Progenitor cell of endocrine pancreas (in vitro differentiated cells): ENCODE measurements at regions not wholly inside any gene's neighbourhood (a gene's known extent, or its start where the extent isn't known, plus 50 kb on each side); places are given as distances from the start of the nearest gene placed in this dataset.

ENCODE experiments used
- DNase-seq: peaks from one replicate; pipeline ENCODE4 v3.0.0; 2021; ENCODE audit warnings: low spot score; ENCODE audit not compliant: unreplicated experiment
- H3K27ac Mint-ChIP-seq: 2 replicates; pipeline ENCODE4 v1.8.0; 2021; ENCODE audit warnings: mild to moderate bottlenecking, moderate library complexity, mixed read lengths
- H3K27me3 Mint-ChIP-seq: 2 replicates; pipeline ENCODE4 v1.8.0; 2021; ENCODE audit warnings: mixed read lengths
- H3K36me3 Mint-ChIP-seq: 2 replicates; pipeline ENCODE4 v1.8.0; 2022; ENCODE audit warnings: mixed read lengths; ENCODE audit not compliant: insufficient read depth
- H3K4me1 Mint-ChIP-seq: 2 replicates; pipeline ENCODE4 v1.8.0; 2021; ENCODE audit warnings: low read depth, mixed read lengths
- H3K4me3 Mint-ChIP-seq: 2 replicates; pipeline ENCODE4 v1.8.0; 2021; ENCODE audit warnings: low read depth, mild to moderate bottlenecking, moderate library complexity, mixed read lengths
- H3K9me3 Mint-ChIP-seq: 2 replicates; pipeline ENCODE4 v1.8.0; 2021; ENCODE audit warnings: low read depth, mixed read lengths
- TF ChIP-seq, protein P1 (sequence below): fragments of 200-600 bp; sonication (generic); IDR thresholded peaks from one replicate; pipeline ENCODE4 v1.5.0; 2021; ENCODE audit warnings: antibody characterized with exemption, mild to moderate bottlenecking; ENCODE audit not compliant: unreplicated experiment

DNA sequence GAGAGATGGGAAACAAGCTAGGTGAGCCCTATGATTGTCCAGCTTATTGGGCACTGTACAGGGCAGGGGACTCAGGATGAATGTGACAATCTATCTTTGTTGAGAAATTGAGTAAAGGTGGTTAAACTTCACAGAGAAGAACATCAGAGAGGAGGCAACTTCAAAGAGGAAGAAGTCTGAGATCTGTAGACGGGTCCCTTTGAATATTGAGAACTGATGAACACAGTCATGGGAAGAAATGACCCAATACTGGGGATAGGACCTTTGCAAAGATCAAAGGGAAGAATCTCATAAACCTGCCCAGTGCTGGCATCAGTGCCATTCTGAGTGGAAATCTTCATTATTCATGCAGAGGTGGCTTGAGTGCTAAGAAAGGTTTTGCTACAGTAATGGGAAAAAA, 569.7 kb upstream of the KCNMB2 start:
- Mint-ChIP-seq H3K4me1 (no peaks in the 10 kb centered on the region), H3K4me3 (no peak overlapping the region), H3K9me3 (no peaks in the 10 kb centered on the region), H3K27me3 (no peaks in the 10 kb centered on the region), H3K36me3 (no peaks in the 10 kb centered on the region), H3K27ac (no peak overlapping the region)
- no peak for DNase-seq
- TF ChIP-seq, protein P1, sequence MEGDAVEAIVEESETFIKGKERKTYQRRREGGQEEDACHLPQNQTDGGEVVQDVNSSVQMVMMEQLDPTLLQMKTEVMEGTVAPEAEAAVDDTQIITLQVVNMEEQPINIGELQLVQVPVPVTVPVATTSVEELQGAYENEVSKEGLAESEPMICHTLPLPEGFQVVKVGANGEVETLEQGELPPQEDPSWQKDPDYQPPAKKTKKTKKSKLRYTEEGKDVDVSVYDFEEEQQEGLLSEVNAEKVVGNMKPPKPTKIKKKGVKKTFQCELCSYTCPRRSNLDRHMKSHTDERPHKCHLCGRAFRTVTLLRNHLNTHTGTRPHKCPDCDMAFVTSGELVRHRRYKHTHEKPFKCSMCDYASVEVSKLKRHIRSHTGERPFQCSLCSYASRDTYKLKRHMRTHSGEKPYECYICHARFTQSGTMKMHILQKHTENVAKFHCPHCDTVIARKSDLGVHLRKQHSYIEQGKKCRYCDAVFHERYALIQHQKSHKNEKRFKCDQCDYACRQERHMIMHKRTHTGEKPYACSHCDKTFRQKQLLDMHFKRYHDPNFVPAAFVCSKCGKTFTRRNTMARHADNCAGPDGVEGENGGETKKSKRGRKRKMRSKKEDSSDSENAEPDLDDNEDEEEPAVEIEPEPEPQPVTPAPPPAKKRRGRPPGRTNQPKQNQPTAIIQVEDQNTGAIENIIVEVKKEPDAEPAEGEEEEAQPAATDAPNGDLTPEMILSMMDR, result no peak

GRCh38 chr3:177968891-177969290, 567.3 kb upstream of the KCNMB2 start:
- Mint-ChIP-seq H3K27me3 (no peaks in the 10 kb centered on the region), H3K36me3 (no peaks in the 10 kb centered on the region), H3K4me1 (no peaks in the 10 kb centered on the region), H3K9me3 (no peaks in the 10 kb centered on the region), H3K27ac (no peak overlapping the region), H3K4me3 (no peak overlapping the region)
- no peak for DNase-seq
- TF ChIP-seq, protein P1, result no peak

DNA sequence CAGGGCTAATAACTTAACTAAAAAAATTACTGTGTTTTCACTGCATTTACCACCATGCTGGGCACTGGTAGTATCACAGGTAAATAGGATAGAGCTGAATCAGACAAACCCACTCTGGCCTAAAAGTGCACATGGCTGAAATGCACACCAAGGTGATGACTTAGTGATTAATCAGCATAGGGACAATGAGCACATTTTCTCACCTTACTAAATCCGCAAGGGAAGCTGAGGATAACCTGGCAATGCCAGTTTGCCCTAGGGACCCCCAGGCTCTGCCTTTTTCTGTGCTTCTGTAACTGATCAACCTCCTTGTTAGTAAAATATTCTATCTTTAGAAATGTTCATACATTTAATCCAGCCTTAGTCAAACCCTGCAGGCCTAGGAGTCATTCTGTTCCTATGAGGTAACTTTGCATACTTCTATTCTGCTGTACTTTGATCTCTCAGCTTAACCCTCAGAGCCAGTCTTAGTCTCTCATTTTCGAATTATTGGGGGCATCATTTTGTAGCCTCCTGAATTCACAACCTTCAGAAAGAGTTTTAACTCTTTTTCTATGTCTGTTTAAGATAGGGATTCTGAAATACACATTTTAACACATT, 562.9 kb upstream of the KCNMB2 start:
- H3K36me3 Mint-ChIP-seq, result no peaks in the 10 kb centered on the region
- TF ChIP-seq, protein P1, result no peak
- no peaks in the 10 kb centered on the region for H3K9me3 Mint-ChIP-seq
- no peaks in the 10 kb centered on the region for H3K27me3 Mint-ChIP-seq
- no peak overlapping the region for H3K27ac Mint-ChIP-seq
- H3K4me3 Mint-ChIP-seq, result no peak overlapping the region
- DNase-seq, result no peak
- H3K4me1 Mint-ChIP-seq, result no peaks in the 10 kb centered on the region

DNA sequence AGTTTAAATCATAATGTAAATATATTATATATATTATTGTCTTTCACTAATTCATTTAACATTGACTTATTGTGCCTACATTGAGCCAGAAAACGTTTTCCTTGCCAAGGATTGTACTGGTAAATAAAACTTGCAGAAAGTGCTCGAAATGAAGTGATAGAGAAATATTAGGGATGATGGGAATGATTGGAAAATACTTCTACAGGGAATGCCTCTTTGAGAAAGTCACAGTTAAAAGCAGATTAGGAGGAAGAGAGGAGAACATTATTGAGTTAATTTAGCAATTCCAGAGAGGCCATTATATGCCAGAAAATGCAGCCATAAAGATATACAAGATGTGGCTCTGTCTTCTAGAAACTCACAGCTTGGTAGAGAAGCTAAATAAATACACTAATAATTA, 560.0 kb upstream of the KCNMB2 start:
- DNase-seq, result no peak
- no peaks in the 10 kb centered on the region for H3K9me3 Mint-ChIP-seq
- no peaks in the 10 kb centered on the region for H3K27me3 Mint-ChIP-seq
- TF ChIP-seq, protein P1, result no peak
- no peak overlapping the region for H3K27ac Mint-ChIP-seq
- H3K4me3 Mint-ChIP-seq, result no peak overlapping the region
- no peaks in the 10 kb centered on the region for H3K36me3 Mint-ChIP-seq
- no peaks in the 10 kb centered on the region for H3K4me1 Mint-ChIP-seq

- Mint-ChIP-seq H3K9me3 (no peaks in the 10 kb centered on the region), H3K36me3 (no peaks in the 10 kb centered on the region), H3K4me3 (no peak overlapping the region), H3K4me1 (no peaks in the 10 kb centered on the region), H3K27ac (no peak overlapping the region), H3K27me3 (no peaks in the 10 kb centered on the region)
- TF ChIP-seq, protein P1, result no peak
- DNase-seq, result no peak
Observed at GRCh38 chr3:177976866-177977265, 559.4 kb upstream of the KCNMB2 start.
